ENCODE measurements at regions not wholly inside any gene's neighbourhood (a gene's known extent, or its start where the extent isn't known, plus 50 kb on each side); places are given as distances from the start of the nearest gene placed in this dataset.

GRCh38 chr11:98040061-98040808 is 980.5 kb upstream of the CNTN5 start:
- 88 to 90% methylated on average over 4 of the region's 4 CpGs for WGBS, 2 donors
- TF ChIP-seq CTCF (IDR thresholded peaks at IDR 0.05) (no peak), POLR2A (IDR thresholded peaks at IDR 0.05) (no peak)

GRCh38 chr11:98047647-98048046 is 973.1 kb upstream of the CNTN5 start:
- intact Hi-C loops (cut with DNase I), result no loop called here
- no peak for DNase-seq
- WGBS, 2 donors, result 76 to 86% methylated on average over 3 of the region's 3 CpGs
- no peaks in the 10 kb centered on the region for H3K36me3 ChIP-seq
- H3K27ac ChIP-seq, result no peak overlapping the region
- TF ChIP-seq CTCF (IDR thresholded peaks at IDR 0.05) (no peak), POLR2A (IDR thresholded peaks at IDR 0.05) (no peak)
- no peaks in the 10 kb centered on the region for H3K27me3 ChIP-seq
- no peaks in the 10 kb centered on the region for H3K9me3 ChIP-seq
- no peaks in the 10 kb centered on the region for H3K4me1 ChIP-seq
- H3K4me3 ChIP-seq, result no peak overlapping the region

More at GRCh38 chr11:98040061-98040808, 980.5 kb upstream of the CNTN5 start:
- no peaks in the 10 kb centered on the region for H3K27me3 ChIP-seq
- no peaks in the 10 kb centered on the region for H3K36me3 ChIP-seq
- no peak for DNase-seq
- intact Hi-C loops (cut with DNase I), result no loop called here
- H3K4me1 ChIP-seq, result no peaks in the 10 kb centered on the region
- no peak overlapping the region for H3K27ac ChIP-seq
- H3K4me3 ChIP-seq, result no peak overlapping the region
- no peaks in the 10 kb centered on the region for H3K9me3 ChIP-seq

- no peaks in the 10 kb centered on the region for H3K4me1 ChIP-seq
- H3K36me3 ChIP-seq, result no peaks in the 10 kb centered on the region
- no peak for DNase-seq
- no peak overlapping the region for H3K27ac ChIP-seq
- intact Hi-C loops (cut with DNase I), result no loop called here
- TF ChIP-seq POLR2A (IDR thresholded peaks at IDR 0.05) (no peak), CTCF (IDR thresholded peaks at IDR 0.05) (no peak)
- 59 to 75% methylated on average over 2 of the region's 2 CpGs for WGBS, 2 donors
- H3K9me3 ChIP-seq, result no peaks in the 10 kb centered on the region
- no peaks in the 10 kb centered on the region for H3K27me3 ChIP-seq
- H3K4me3 ChIP-seq, result no peak overlapping the region
These were observed 966.9 kb upstream of the CNTN5 start for GRCh38 chr11:98053851-98054250.

DNA sequence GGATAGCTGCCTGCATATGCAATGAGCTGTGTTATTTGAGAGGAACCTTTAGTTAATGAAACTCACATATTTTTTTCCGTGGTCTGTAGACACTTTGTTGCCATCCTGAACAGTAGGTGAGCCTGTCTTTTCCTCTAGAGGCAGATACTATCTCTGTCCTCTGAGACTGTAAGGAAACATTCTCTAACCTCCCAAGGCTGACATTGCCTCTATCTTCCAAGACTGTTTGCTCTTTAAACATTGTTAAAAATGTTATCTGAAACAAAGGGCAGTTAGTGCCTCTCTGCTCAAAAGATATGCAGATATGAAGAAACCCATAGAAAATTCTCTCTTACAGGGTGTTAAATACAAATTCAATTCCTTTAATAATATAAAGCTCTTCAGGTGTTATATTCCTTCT is 963.8 kb upstream of the CNTN5 start:
- DNase-seq, result no peak
- Histone ChIP-seq H3K27ac (no peak overlapping the region), H3K4me1 (peaks cover 0 to 21% (median 0%) of the 10 kb centered on the region in 3 donors), H3K27me3 (no peaks in the 10 kb centered on the region), H3K9me3 (no peaks in the 10 kb centered on the region), H3K36me3 (no peaks in the 10 kb centered on the region), H3K4me3 (no peak overlapping the region)
- TF ChIP-seq CTCF (IDR thresholded peaks at IDR 0.05), result no peak
- no peak for TF ChIP-seq POLR2A (IDR thresholded peaks at IDR 0.05)
- WGBS, 2 donors, result 44 to 53% methylated on average over 1 of the region's 1 CpG
- intact Hi-C loops (cut with DNase I), result no loop called here

- no peaks in the 10 kb centered on the region for H3K36me3 ChIP-seq
- no peak overlapping the region for H3K4me3 ChIP-seq
- no peak overlapping the region for H3K27ac ChIP-seq
- intact Hi-C loops (cut with DNase I), result no loop called here
- TF ChIP-seq CTCF (IDR thresholded peaks at IDR 0.05) (no peak), POLR2A (IDR thresholded peaks at IDR 0.05) (no peak)
- no peak for DNase-seq
- peaks cover 0 to 24% (median 0%) of the 10 kb centered on the region in 3 donors for H3K4me1 ChIP-seq
- no peaks in the 10 kb centered on the region for H3K9me3 ChIP-seq
- WGBS, 2 donors, result 67 to 70% methylated on average over 7 of the region's 7 CpGs
- H3K27me3 ChIP-seq, result no peaks in the 10 kb centered on the region
These were observed 961.3 kb upstream of the CNTN5 start for GRCh38 chr11:98059488-98059887.

Data from esophagus squamous epithelium (tissue), 5 donors.